Fibroblast of skin of right biceps (primary cell): ENCODE measurements at regions not wholly inside any gene's neighbourhood (a gene's known extent, or its start where the extent isn't known, plus 50 kb on each side); places are given as distances from the start of the nearest gene placed in this dataset.
"Not testable (repeated sequence)": the region's sequence is repeated elsewhere in the genome, so short reads cannot be mapped to it uniquely, and the experiment has no call there.

Experiments used
- DNase-seq: peaks from one replicate; pipeline ENCODE4 v3.0.0-alpha.2; 2013

DNA sequence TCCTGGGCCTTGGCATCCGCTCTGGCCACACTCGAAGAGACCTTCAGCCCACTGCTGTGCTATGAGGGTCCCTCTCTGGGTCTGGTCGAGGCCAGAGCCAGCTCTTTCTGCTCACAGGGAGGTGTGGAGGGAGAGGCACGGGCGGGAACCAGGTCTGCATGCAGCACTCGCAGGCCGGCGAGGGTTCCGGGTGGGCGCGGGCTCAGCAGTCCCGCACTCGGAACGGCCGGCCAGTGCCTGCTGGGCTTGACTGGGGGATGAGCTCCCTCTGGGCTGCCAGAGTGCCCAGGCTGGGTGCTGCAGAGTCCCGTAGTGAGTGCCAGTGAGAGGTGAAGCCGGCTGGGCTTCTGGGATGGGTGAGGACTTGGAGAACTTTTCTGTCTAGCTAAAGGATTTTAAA is 882.7 kb downstream of the XPNPEP1 start:
- no peak for DNase-seq

DNA sequence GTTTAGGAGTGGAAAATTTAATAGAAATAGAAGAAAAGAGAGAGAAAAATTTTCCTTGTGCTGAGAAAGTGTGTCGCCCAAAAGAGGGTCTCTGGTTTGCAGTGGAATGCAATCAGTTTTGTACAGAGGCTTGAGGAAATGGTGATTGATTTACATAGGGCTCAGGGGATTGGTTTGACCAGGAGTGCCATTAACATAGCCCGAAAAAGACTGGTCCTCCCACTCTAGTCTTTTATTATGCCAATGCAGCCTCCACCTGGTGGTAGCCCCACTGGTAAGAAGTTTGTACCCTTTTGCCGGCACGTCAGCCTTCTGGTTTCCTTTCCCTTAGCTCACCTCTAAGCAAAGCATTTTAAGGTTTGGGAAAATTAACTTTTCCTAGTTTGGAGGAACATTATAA is 885.3 kb downstream of the XPNPEP1 start:
- no peak for DNase-seq

DNA sequence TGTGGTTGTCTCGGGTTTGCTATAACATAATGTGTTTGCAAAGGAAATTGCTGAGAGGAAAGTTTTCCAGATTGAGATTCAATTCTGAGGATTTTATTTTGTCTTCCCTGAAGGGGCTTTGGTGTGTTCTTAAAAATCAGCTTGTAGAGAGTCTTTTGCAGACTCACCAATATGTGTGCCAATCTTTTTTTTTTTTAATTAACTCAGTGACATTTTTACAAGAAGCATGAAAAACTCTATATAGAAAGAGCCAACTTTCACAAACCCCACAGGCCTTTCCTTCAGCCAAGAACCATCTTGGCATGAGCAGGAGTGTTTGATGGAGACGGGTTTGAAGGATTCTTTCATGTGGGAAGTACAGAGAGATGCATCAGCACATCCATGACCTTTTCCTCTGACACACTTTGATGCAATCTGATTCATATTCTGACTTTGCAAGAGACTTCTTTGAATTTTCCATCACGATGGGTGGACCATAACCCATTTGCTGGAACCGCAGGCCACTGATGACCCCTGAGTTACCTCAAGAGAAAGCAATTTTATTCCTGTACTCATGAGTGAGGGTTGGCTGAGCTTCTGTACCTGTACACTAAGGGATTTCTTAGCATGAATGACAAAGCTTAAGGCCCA is 892.6 kb downstream of the XPNPEP1 start:
- DNase-seq = peak; percentile 5

DNA sequence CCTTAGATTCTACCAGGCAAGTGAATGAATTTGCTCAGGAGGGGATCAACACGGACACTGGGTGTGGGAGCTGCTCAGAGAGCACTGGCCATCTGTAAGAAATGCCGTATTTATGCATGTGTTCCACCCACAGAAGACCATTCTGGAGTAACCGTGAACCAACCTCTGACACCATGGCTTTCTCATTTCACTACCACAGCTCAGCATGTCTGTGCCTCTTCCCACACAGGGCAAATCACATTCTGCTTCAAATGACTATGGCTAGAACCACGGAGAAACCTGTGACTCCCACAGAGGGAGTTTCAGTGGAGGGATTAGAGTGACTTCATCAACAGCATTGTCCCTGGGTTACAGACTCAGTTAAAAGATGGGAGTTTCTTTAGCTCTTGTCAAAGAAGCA is 893.4 kb downstream of the XPNPEP1 start:
- no peak for DNase-seq

DNA sequence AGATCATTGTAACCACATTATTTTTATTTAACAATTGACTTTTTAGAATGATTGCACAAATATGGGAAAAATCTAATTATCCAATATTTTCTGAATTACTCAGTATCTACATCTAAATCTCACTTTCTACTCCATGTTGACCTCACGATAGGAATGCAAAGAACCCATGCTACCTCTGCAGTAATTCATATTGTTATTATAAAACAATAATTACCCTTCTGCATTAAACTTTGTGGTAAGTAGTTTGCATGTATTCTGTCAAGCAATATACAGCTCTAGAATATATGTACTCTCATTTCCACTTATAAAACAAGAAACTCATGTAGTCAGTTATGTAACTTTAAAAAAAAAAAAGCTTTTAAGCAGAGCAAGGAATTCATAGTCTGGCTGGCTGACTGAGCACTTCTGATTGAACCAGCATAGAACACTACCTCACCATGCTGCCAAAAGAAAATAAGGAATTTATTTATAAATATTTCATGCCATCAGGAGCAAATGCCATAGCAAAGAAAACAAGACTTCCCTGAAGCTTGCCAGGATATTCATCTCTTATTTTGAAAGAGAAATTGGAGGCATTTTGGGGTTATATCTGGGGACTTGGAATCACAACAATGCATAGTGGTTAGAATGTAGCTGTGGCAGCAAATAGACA is 895.7 kb downstream of the XPNPEP1 start:
- peak; percentile 2 for DNase-seq

DNA sequence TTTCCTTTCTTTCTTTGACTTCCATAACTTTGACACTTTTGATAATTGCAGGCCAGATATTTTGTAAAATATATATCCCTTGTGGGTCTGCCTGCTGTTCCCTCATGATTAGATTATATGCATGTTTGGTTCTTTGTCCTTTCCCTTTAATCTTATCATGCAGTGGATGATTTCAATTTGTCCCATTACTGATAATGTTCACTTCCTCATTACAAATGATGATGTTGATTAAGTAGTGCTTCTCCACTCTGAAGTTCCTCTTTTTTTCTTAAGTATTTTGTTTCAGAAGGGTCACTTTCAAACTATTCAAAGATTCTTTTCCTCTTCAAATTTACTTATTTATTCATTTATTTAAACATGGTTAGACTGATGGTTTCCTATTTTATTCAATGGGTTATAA is 898.1 kb downstream of the XPNPEP1 start:
- DNase-seq = no peak

DNA sequence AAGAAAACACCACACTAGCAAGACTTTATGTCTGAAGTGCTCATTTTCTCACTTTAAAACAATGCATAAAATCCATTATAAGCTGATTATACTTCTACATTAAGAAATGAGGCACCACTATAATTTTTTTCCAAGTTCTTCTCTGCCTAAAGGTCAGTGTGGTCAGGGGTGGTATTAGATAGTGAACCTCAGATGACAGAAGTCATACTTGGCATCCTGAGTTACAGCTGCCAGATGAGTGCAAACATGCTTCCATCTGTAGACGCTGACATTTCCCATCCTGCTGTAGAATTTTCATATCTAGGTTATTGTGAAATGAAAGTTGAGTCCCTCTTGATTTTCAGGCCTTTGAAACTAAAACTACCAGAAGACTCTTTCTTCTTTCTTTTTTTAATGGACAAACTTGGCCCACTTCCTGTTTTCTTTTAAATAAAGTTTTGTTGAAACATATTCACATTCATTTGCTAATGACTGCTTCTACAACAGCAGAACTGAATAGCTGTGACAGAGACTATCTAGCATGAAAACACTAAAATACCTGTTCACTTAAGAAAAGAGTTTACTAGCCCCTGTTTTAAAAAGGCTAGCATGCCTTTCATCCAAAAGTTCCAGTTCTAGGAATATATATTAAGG is 900.8 kb downstream of the XPNPEP1 start:
- no peak for DNase-seq

DNA sequence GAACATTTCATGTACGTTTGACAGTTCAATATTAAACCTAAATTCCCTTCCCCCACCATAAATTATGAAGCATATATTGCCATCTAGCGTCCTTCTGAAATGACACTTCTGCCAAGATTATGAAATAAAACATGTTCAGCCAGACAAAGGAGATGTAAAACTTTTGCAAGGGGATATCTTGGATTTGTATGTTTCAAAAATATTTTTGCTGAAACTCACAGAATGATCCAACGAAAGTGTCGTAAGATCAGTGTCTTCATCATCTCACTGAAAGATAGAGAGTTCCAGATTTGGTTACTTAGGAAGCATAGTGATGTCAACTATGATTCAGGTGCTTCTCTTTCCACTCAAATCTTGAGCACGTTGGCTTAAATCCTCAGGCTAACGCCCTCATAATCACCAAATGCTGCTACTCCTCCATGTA is 904.3 kb downstream of the XPNPEP1 start:
- DNase-seq = peak; percentile 19

DNA sequence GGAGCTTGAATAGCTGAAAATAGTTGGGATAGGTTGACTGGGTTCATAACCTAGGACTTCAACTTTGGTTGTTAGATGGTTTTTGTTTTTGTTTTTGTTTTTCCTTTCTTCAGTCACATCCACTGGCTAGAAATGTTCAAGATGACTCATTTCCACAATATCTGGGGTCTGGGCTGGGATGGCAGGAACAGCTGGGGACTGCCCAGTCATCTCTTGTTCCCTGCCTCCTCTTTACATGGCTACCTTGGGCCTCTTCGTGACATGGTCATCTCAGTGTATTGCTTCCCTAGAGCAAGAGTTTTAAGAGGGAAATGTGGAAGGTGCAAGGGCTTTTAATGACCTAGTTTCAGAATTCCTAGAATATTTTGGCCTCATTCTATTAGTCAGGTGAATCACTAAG is 915.8 kb downstream of the XPNPEP1 start:
- no peak for DNase-seq

DNA sequence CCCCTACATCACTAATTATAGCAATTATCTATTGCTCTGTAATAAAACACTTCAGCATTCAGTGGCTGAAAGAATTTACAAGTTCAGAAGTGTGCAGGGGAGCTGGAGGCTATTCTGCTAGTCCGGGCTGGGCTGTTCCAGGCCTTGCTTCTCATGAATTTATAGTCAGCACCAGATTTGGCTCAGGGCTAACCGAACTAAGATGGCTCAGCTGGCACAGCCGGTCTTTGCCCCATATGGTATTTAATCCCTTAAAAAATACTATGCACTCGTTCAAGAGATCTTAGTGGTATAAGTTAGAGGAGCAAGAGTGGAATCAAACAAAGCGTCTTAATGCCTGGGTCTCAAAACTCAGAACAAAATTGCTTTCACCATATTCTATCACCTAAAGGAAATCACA is 932.9 kb downstream of the XPNPEP1 start:
- no peak for DNase-seq

DNA sequence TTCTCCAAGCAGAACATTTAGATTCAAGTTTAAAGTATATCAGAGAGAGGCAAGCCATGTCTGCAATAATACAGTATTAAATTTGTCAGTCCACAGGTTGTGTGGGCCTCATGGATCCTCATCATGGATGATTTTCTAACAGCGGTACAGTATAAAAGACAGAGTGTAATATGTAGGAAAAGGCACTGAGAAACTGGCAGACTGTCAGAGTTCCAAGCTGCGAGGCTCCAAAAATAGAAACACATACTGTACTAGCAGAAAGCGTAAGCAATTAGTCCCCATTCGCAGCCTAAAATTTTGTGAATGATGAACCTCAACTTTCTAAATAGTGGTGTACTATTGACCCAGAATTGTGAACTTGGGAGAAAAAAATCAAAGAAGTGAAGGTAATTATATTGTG is 933.3 kb downstream of the XPNPEP1 start:
- DNase-seq = no peak

DNA sequence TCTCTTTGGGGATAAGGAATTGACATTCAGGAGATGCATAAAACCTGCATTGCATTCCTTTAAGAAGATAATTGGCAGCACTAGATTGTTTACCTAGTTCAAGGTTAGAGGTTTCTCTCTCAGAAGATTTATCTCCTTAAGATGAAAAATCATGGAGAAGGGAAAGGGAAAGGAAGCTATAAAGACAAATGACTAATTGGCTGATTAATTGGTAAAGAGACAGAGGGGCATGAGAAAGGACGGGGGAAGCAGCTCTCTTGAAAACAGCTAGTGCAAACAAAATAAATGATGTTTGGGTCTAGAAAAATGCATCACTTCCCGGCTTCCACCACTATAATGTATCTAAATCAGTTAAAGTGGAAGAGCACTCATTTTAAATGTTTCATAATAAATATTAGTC is 941.2 kb downstream of the XPNPEP1 start:
- no peak for DNase-seq

DNA sequence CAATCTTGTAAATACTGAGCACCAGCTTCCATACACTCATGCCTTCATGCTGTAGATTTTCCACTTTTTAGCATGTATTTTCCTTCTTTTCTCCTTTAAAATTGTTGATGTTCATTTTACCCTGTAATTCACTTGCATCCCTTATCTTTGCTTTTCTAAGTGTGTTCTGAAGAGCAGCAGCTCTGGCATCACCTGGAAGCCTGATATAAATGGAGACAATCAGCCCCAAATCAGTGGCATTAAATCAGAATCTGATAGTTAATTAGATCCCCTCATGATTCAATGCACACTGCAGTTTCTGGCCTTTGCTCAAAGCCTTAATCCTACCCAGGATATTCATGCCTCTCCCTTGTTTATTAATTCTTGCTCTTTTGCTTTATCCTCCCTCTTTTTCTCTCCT is 942.4 kb downstream of the XPNPEP1 start:
- no peak for DNase-seq

DNA sequence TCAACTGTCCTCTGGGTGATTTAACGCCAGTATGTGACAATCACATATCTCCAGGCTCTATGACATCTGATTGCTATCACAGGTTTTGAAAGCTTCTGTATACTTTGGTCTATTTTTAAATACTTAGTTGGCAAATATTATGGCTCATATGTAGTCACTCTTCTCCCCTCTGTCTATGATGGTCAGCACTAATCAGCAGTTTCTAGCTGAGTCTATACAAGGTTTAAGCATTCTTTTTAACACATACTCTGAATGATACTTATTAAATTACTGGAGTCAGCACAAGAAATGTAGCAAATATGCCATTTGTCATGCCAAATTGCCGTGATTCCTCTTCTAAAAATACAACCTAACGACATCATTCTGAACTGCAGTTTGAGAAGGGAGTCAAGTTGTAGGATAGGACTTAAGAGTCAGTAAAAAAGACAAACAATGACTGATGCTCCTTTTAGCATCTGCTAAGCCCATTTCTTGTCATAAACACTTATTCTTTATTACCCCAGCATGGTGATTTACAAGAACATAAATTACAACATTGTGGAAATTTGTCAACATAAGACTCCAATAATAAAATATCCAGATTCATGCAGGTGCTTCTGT is 947.8 kb downstream of the XPNPEP1 start:
- no peak for DNase-seq

DNA sequence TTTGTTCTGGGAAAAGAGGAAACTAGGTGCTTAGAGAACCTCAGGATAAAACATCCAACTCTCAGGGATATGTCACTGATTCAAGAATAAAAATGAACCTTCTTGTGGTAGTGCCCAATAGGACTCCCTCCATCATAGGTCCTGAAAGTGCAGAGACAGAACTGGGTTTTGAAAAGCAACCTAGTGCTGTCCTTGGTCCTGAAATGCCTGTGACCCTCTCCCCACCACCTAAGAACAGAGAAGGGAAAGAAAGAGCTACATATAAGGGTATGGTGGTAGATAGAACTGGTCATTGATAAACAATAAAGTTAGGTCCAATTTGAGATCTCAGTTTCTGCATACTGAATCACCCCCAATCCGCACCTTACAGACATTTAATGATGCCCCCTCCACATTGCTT is 953.3 kb downstream of the XPNPEP1 start:
- peak; percentile 17 for DNase-seq

DNA sequence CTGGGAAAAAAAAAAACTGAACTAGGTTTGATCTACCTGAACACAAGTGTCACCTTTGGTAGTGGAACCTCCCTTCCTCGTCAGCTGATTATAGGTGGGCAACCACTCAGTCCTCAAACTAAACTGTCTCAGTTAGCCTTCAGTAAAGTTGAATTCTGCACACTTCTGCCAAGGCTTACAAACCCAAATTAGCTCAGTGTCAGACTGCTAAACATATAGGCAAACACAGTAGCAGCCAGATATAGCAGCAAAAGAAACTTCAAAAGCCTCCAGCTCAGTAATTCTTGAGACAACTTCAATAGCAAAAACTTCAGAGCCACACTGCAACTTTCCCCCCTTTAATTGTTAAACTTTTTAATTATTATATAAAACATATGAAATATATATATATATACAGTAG is 956.9 kb downstream of the XPNPEP1 start:
- no peak for DNase-seq

DNA sequence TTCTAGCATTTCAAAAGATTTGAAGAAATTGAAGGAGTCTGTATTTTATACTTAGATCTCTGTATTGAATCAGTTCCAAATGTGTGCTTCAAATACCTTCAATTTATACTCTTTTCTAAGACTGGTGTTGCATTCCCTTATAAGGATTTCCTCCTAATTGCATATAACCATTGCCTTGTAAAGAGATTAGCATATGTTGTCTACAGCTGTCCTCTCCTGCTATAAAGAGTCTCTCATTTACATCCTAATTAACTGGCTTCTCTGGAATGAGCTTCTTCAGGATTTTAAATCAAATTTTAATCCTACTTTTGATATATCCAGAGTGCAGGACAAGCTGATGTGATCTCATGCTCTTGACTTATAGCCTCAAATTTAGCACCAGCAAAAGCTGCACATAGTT is 957.3 kb downstream of the XPNPEP1 start:
- DNase-seq = no peak

DNA sequence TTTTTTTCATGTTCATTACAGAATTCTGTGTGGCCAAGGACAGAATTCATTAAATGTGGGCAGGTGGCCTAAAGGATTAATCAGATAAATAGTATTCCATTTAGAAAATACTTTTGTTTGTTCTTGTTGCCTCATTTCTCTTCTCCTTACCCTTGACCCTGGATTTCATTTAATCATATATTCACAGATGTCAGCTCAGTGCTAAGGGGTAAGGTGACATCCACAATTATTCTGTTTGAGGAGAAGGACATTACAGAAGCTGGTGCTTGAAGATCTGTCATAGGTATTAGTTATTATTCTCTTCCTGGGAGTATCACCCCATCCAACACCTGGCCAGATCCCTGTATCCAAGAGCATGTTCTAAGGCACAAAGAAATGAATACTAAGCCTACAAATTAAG is 961.1 kb downstream of the XPNPEP1 start:
- DNase-seq = no peak

DNA sequence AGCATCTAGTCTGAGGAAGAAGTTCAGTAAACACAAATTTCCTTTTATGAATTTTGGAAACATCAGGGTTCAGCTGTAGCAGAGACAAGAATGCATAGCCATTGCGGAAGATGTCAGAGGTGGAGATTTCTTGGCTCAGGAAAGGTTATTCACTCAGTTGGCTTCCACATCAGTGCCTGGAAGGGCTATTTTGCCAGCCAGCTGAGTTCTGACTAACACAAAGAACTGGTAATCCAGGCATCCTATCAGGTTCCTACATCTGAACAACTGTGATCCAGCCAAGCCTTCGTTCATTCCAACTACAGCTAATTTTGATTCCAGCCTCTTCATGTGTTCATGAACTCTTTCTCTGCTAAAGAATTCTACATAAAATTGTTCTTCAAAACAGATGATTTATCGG is 965.6 kb downstream of the XPNPEP1 start:
- DNase-seq = no peak

DNA sequence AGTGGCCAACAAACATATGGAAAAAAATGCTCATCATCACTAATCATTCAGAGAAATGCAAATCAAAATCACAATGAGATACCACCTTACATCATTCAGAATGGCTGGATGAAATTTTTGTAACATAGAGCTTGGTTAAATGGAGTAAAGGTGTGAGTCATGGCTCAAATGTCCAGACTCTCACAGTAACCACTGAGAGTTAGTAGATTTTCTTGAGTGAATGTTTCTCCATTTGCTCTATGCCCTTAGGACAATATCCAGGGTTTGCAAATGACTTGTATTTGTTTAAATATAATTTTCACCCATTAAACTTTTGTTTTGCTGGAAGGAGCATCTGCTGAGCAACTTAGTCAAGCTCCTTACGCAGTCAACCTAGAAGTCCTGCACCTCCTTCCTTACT is 967.2 kb downstream of the XPNPEP1 start:
- no peak for DNase-seq

DNA sequence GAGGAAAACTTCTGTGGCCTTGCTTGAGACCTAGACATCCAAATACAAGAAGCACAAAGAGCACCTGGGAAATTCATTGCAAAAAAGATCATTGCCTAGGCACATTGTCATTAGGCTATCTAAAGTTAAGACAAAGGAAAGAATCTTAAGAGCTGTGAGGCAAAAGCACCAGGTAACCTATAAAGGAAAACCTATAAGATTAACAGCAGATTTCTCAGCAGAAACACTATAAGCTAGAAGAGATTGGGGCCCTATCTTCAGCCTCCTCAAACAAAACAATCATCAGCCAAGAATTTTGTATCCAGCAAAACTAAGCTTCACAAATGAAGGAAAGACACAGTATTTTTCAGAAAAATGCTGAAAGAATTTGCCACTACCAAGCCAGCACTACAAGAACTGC is 1003.3 kb downstream of the XPNPEP1 start:
- not testable (repeated sequence) for DNase-seq

DNA sequence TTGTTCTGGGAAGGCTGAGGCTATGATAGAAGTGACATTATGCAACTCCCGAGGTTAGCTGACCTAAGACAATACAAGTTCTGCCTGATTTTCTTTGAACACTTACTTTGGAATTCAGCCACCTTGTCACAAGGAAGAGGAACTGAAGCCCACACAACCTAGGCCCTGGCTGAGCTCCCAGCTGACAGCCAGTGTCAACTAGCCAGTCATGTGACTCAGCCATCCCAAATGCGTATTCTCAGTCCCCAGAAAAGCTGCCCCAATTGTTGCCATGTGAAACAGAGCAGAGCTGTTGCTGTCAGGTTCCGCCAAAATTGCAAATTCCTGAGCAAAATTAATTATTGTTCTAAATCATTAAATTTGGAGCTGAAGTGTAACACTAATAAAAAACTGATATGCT is 1010.0 kb downstream of the XPNPEP1 start:
- DNase-seq = peak; percentile 3

DNA sequence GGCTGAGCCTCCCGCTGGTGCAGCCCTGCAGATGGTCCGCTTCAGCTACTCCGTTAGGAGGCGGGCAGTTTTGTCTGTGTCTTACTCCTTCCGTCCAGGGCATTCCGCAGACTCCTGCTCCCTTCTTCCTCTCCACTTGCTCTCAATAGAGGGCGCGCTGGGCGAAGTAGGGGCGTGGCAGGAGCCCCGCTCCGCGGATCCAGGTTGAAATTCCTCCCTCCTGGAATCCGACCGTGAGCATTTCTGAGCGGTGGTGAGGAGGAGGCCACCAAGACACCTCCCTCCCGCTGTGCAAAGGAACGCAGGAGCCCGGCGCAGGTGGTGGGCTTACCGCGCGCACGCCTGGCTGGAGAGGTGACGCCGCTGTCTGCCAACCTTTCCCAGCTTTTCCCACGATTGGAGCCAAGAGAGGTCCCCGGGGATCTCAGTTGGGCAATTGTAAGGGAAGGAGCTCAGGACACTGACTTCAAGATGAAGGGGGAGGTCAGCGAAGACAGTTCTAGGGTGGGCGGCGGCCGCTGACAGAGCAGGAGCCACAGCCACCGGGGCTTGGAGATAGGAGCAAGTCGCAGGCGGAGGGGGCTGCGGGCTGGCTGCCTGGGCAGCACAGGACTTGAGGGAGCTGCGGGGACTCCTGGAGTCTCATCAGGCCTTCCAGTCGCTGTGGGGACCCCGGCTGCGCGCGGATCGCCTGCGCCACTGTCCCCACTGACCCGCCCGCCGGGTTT is 1011.3 kb downstream of the XPNPEP1 start:
- peak; percentile 73 for DNase-seq

DNA sequence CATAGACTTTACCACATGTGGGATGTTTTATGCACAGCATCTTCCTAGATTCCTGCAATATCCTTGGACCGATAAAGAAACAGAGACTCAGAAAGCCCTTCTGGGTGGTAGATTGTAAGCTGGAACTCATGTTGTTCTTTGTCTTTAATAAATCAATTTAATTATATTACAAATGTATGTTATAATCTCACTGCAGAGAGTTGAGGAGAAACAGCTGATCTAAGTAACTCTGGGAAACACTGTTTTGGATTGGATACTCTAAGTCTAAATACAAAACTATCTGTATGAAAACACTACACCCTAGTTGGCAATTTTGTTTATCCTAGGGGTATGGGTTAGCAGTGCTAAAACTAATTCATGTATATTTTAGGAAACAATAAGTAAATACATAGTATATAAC is 1015.2 kb downstream of the XPNPEP1 start:
- no peak for DNase-seq
